VCaP (cell line): ENCODE measurements at regions not wholly inside any gene's neighbourhood (a gene's known extent, or its start where the extent isn't known, plus 50 kb on each side); places are given as distances from the start of the nearest gene placed in this dataset.

Experiments used
- H3K27ac ChIP-seq: fragments of 450-650 bp; 2 replicates; pipeline ENCODE4 v1.5.1; 2017
- CTCF ChIP-seq: fragments of 450-650 bp; conservative IDR thresholded peaks from 2 replicates; pipeline ENCODE4 v1.5.1; 2017; ENCODE audit warnings: mild to moderate bottlenecking, moderate library complexity

- H3K27ac ChIP-seq, result no peak overlapping the region
- no peak for TF ChIP-seq CTCF
These were observed 165.1 kb downstream of the ABCC12 start for GRCh38 chr16:47990676-47991075.

- H3K27ac ChIP-seq, result no peak overlapping the region
- TF ChIP-seq CTCF, result no peak
These were observed 168.7 kb downstream of the ABCC12 start for GRCh38 chr16:47987136-47987535.

- no peak for TF ChIP-seq CTCF
- H3K27ac ChIP-seq, result no peak overlapping the region
These were observed 169.8 kb downstream of the ABCC12 start for GRCh38 chr16:47986031-47986430.

- no peak for TF ChIP-seq CTCF
- no peak overlapping the region for H3K27ac ChIP-seq
These were observed 171.1 kb downstream of the ABCC12 start for GRCh38 chr16:47984669-47985068.

- no peak overlapping the region for H3K27ac ChIP-seq
- TF ChIP-seq CTCF, result no peak
These were observed 171.7 kb downstream of the ABCC12 start for GRCh38 chr16:47983999-47984580.

GRCh38 chr16:47980212-47980611 lies 175.6 kb downstream of the ABCC12 start:
- no peak for TF ChIP-seq CTCF
- H3K27ac ChIP-seq, result no peak overlapping the region

GRCh38 chr16:47979616-47980182 lies 176.1 kb downstream of the ABCC12 start:
- no peak for TF ChIP-seq CTCF
- H3K27ac ChIP-seq, result no peak overlapping the region
